K562 (cell line): ENCODE measurements at regions not wholly inside any gene's neighbourhood (a gene's known extent, or its start where the extent isn't known, plus 50 kb on each side); places are given as distances from the start of the nearest gene placed in this dataset.

Experiments
- ATAC-seq: fragments of 200-7000 bp; cut with Tn5 transposase; 3 replicates; pipeline ENCODE4 v1.9.1; 2020; ENCODE audit warnings: moderate library complexity
- BruUV-seq: library from RNA; stranded (reverse); fragments of 400-500 nt; replicated peaks from 2 replicates; lab custom pipeline; 2021; lab: Mats Ljungman, UMichigan
- CTCF ChIA-PET: fragments of 300-600 bp; formaldehyde crosslinking; extraction: SDS; loops from one replicate; lab custom pipeline; 2021; ENCODE audit warnings: low intra/inter-chr PET ratio; lab: Yijun Ruan, JAX
- POLR2A ChIA-PET: fragments of 300-600, 350-650 bp; sonication (Branson Sonifier 250); formaldehyde crosslinking; extraction: SDS; loops from one replicate; lab custom pipeline; 2021; ENCODE audit warnings: antibody characterized with exemption, inconsistent platforms; lab: Yijun Ruan, JAX
- DNase-seq, 4 experiments: peaks; one replicate each; pipeline versions ENCODE4 v3.0.0 to v3.0.0-alpha.2; 2011 to 2018; ENCODE audit warnings: low spot score in 3 of 4, mixed read lengths in 3 of 4; ENCODE audit errors: extremely low read depth in 1 of 4
- FAIRE-seq: peaks from 2 replicates; lab custom pipeline; 2011; peaks lifted over from hg19 to GRCh38; lab: Jason Lieb, UNC
- H2AFZ ChIP-seq: 2 replicates; pipeline ENCODE4 v1.6.0; 2011; ENCODE audit warnings: low read depth, low read length, control low read depth, inconsistent platforms
- H3K27ac ChIP-seq: fragments of 200-600 bp; 3 replicates; pipeline ENCODE4 v1.8.0; 2011; ENCODE audit warnings: low read depth, mild to moderate bottlenecking, control low read depth, inconsistent platforms, low read length, moderate library complexity, mixed read lengths; ENCODE audit errors: extremely low read depth
- H3K27me3 ChIP-seq, 2 experiments: fragments of 300-600 bp in 1 of 2; 2 replicates in 1 of 2; 3 replicates in 1 of 2; pipeline versions ENCODE4 v1.6.0 to v1.8.0; 2011; ENCODE audit warnings: inconsistent platforms in 2 of 2, low read length in 2 of 2, mild to moderate bottlenecking in 1 of 2, mixed read lengths in 1 of 2, moderate library complexity in 1 of 2; ENCODE audit not compliant: control insufficient read depth in 2 of 2, insufficient read depth in 2 of 2
- H3K36me3 ChIP-seq: fragments of 300-600 bp; 3 replicates; pipeline ENCODE4 v1.8.0; 2011; ENCODE audit warnings: mild to moderate bottlenecking, low read length, inconsistent platforms; ENCODE audit not compliant: control insufficient read depth, insufficient read depth
- H3K4me1 ChIP-seq, 2 experiments: fragments of 200-600 bp in 1 of 2; replicated peaks in 1 of 2; 2 replicates in 1 of 2; 3 replicates in 1 of 2; pipeline versions ENCODE4 v1.5.1 to v1.8.0; 2011; ENCODE audit warnings: inconsistent platforms in 2 of 2, low read length in 2 of 2, mild to moderate bottlenecking in 1 of 2, mixed read lengths in 1 of 2, moderate library complexity in 1 of 2; ENCODE audit not compliant: control insufficient read depth in 2 of 2, insufficient read depth in 2 of 2
- H3K4me2 ChIP-seq: 2 replicates; pipeline ENCODE4 v1.6.1; 2011; ENCODE audit warnings: low read length, control low read depth, inconsistent platforms, mixed read lengths; ENCODE audit not compliant: insufficient read depth
- H3K4me3 ChIP-seq: fragments of 200-600 bp; sonication (generic), shearing (Covaris generic); 2 replicates; pipeline ENCODE4 v1.5.1; 2016; ENCODE audit warnings: control low read depth, inconsistent platforms
- H3K79me2 ChIP-seq: fragments of 200-600 bp; 3 replicates; pipeline ENCODE4 v1.8.0; 2011; ENCODE audit warnings: low read length, inconsistent platforms; ENCODE audit not compliant: control insufficient read depth, insufficient read depth
- H3K9ac ChIP-seq, 2 experiments: 2 replicates each; pipeline versions ENCODE4 v1.6.0 to v1.6.1; 2011; ENCODE audit warnings: low read depth in 2 of 2, low read length in 2 of 2, control low read depth in 1 of 2, inconsistent platforms in 1 of 2, mild to moderate bottlenecking in 1 of 2, mixed read lengths in 1 of 2; ENCODE audit not compliant: insufficient read depth in 1 of 2
- H3K9me1 ChIP-seq: one replicate; pipeline ENCODE4 v1.6.0; 2011; ENCODE audit warnings: inconsistent platforms, mild to moderate bottlenecking, low read length, moderate library complexity; ENCODE audit not compliant: control insufficient read depth, insufficient read depth
- H3K9me3 ChIP-seq: replicated peaks from 2 replicates; pipeline ENCODE4 v1.5.1; 2011; ENCODE audit warnings: low read depth, low read length, inconsistent platforms; ENCODE audit not compliant: control insufficient read depth, insufficient read depth
- H4K20me1 ChIP-seq: replicated peaks from 2 replicates; pipeline ENCODE4 v1.6.1; 2011; ENCODE audit warnings: low read length, inconsistent platforms, mixed read lengths; ENCODE audit not compliant: control insufficient read depth, insufficient read depth
- BMI1 ChIP-seq: fragments of 150-350 bp; IDR thresholded peaks from 2 replicates; pipeline ENCODE4 v1.6.1; 2014; ENCODE audit warnings: low read length
- CREBBP ChIP-seq: IDR thresholded peaks from one replicate; pipeline ENCODE4 v1.6.1; 2012; ENCODE audit warnings: low read depth, mild to moderate bottlenecking, control low read depth, inconsistent platforms, low read length
- E2F4 ChIP-seq: sonication (generic); formaldehyde crosslinking; IDR thresholded peaks from 2 replicates; pipeline ENCODE4 v1.8.0; 2022; ENCODE audit warnings: mild to moderate bottlenecking, low read depth, missing genetic modification reagents
- ETV5 ChIP-seq: sonication (generic); formaldehyde crosslinking; IDR thresholded peaks from 2 replicates; pipeline ENCODE4 v1.4.0; 2020; ENCODE audit warnings: low read depth, mild to moderate bottlenecking, missing genetic modification reagents
- FOXO4 ChIP-seq: fragments of 450-650 bp; formaldehyde crosslinking; IDR thresholded peaks from 2 replicates; pipeline ENCODE4 v1.4.0; 2020; ENCODE audit warnings: mild to moderate bottlenecking, moderate library complexity
- GTF2A2 ChIP-seq: IDR thresholded peaks from 2 replicates; pipeline ENCODE4 v1.6.1; 2016; ENCODE audit warnings: mild to moderate bottlenecking, missing genetic modification characterization, missing compliant biosample characterization
- HOXB6 ChIP-seq: fragments of 250-450 bp; sonication (Bioruptor Pico); IDR thresholded peaks from 2 replicates; pipeline ENCODE4 v1.5.1; 2022; ENCODE audit warnings: mild to moderate bottlenecking, borderline replicate concordance
- MAFK ChIP-seq: IDR thresholded peaks from 2 replicates; pipeline ENCODE4 v1.6.1; 2011; ENCODE audit warnings: low read length, improper control_type of control experiment
- MCM5 ChIP-seq: fragments of 450-650 bp; IDR thresholded peaks from 2 replicates; pipeline ENCODE4 v1.6.1; 2016; ENCODE audit warnings: low read depth
- MCM7 ChIP-seq, 2 experiments: fragments of 450-650 bp; IDR thresholded peaks; 2 replicates each; pipeline ENCODE4 v1.6.1; 2016 to 2018
- NCOA1 ChIP-seq: fragments of 450-650 bp; IDR thresholded peaks from 2 replicates; pipeline ENCODE4 v1.6.1; 2016; ENCODE audit warnings: low read depth
- SIN3B ChIP-seq: fragments of 450-650 bp; IDR thresholded peaks from 2 replicates; pipeline ENCODE4 v1.6.1; 2017; ENCODE audit warnings: low read depth, mild to moderate bottlenecking, moderate library complexity
- USF1 ChIP-seq: sonication (generic); formaldehyde crosslinking; IDR thresholded peaks from 2 replicates; pipeline ENCODE4 v1.9.0; 2022; ENCODE audit warnings: mild to moderate bottlenecking, missing genetic modification reagents
- ZBTB33 ChIP-seq: sonication (generic); formaldehyde crosslinking; IDR thresholded peaks from 2 replicates; pipeline ENCODE4 v1.8.1; 2023; ENCODE audit warnings: mild to moderate bottlenecking, missing genetic modification reagents
- ZNF277 ChIP-seq: fragments of 250-450 bp; sonication (Bioruptor Pico); IDR thresholded peaks from 2 replicates; pipeline ENCODE4 v1.8.0; 2022; ENCODE audit warnings: inconsistent platforms, mild to moderate bottlenecking, moderate library complexity, borderline replicate concordance
- ZNF431 ChIP-seq: sonication (generic); formaldehyde crosslinking; IDR thresholded peaks from 2 replicates; pipeline ENCODE4 v1.8.0; 2022; ENCODE audit warnings: mild to moderate bottlenecking, missing genetic modification reagents
- ZNF79 ChIP-seq: fragments of 250-450 bp; sonication (Bioruptor Pico); IDR thresholded peaks from 2 replicates; pipeline ENCODE4 v1.4.0; 2020; ENCODE audit warnings: low read depth, mild to moderate bottlenecking, moderate library complexity
- WGBS: fragments of 100-300 bp; shearing (Covaris generic); methylation state at CpG from one replicate; pipeline ENCODE4 v1.1.6; 2016; ENCODE audit warnings: low coverage, mixed read lengths; ENCODE audit not compliant: insufficient coverage; ENCODE audit errors: missing lambda C conversion rate; 5-methylcytosine and 5-hydroxymethylcytosine counted together
- in situ Hi-C: fragments of 300-500 bp; cut with MboI; formaldehyde crosslinking; loops from 4 replicates; pipeline ENCODE4 v1.15.0; 2018; ENCODE audit warnings: inconsistent platforms, mixed read lengths
- intact Hi-C: fragments of 100-400 bp; cut with micrococcal nuclease; formaldehyde crosslinking; loops from 2 replicates; pipeline ENCODE4 v1.14.2; 2022

- peak overlapping the region; percentile 27 for H3K4me3 ChIP-seq
- H3K4me1 ChIP-seq, result peaks cover 20 to 38% of the 10 kb centered on the region in 2 experiments
- DNase-seq (peak; percentile 15 to 67 (median 38)), FAIRE-seq (no peak), ATAC-seq (peak; percentile 69)
- 44% methylated on average over 9 of the region's 9 CpGs for WGBS
- H2AFZ ChIP-seq, result peak overlapping the region; percentile 96
- ChIA-PET CTCF (no interaction called here), POLR2A (interaction anchor here (0.8 to 3.1 kb wide), 5 partner anchors 8 to 599 kb away, joined by 3 to 14 read pairs (median 4); no protein-coding TSS in a partner anchor)
- H3K36me3 ChIP-seq, result no peaks in the 10 kb centered on the region
- peak overlapping the region; percentile 15 to 69; a peak in 3 of 4 replicates for H3K9ac ChIP-seq
- in situ Hi-C loops, result loop anchor here (25.0 kb wide), 1 partner anchor 1347 kb away; no protein-coding TSS in a partner anchor
- H3K79me2 ChIP-seq, result peaks cover 5% of the 10 kb centered on the region; the same call in 1 of the 3 replicates
- intact Hi-C loops, result no loop called here
- no peaks in the 10 kb centered on the region for H3K9me3 ChIP-seq
- no peaks in the 10 kb centered on the region for H3K9me1 ChIP-seq
- peak overlapping the region; percentile 82 for H3K4me2 ChIP-seq
- no peaks in the 10 kb centered on the region for H3K27me3 ChIP-seq
- H3K27ac ChIP-seq, result peak overlapping the region; percentile 70
- no TSS peak for BruUV-seq
- H4K20me1 ChIP-seq, result no peaks in the 10 kb centered on the region
- TF ChIP-seq E2F4 (CRISPR knock-in tag) (no peak), MCM7 (IDR thresholded peaks at IDR 0.05) (no peak), FOXO4 (CRISPR knock-in tag) (no peak), USF1 (CRISPR knock-in tag) (no peak), MCM5 (no peak), SIN3B (no peak), HOXB6 (CRISPR knock-in tag) (no peak), CREBBP (no peak), ZNF79 (CRISPR knock-in tag) (no peak), ZNF277 (CRISPR knock-in tag) (no peak), NCOA1 (no peak), MAFK (no peak), GTF2A2 (no peak), ZNF431 (CRISPR knock-in tag) (no peak), ETV5 (CRISPR knock-in tag) (no peak), ZBTB33 (no peak), BMI1 (no peak)
Measured at GRCh38 chr10:15440204-15440711, 69.2 kb upstream of the FAM171A1 start.
